HG03280 (cell line): ENCODE measurements at regions not wholly inside any gene's neighbourhood (a gene's known extent, or its start where the extent isn't known, plus 50 kb on each side); places are given as distances from the start of the nearest gene placed in this dataset.

Experiments
- ATAC-seq: cut with Tn5 transposase; IDR thresholded peaks from one replicate; pipeline ENCODE4 v1.9.1; 2021; ENCODE audit warnings: mild to moderate bottlenecking, moderate library complexity; ENCODE audit not compliant: unreplicated experiment

DNA sequence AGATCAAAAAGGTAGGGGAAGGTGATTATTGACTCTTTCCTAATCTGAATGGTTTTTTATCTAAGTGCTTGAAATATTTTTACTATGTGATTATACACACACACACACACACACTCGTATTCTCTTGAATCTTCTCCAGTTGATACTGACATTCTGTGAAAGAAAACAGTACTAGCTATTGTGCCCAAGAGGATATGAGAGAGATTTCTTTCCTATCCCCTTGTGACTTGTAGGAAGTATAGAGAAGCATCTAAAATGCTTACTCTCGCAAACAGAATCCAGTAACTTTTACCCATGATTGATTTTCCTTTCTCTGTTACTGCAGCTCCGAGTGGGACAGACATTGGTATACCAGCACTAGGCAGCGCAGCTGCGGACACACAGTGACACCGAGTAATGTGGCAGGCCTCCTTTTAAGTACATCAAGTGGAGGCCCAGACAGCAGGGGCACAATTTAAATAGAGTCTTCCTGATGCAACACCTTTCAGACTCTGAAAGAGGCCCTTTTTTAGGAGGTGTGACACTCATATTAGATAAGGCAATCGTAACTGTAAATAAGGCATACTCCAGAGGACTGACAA lies 421.0 kb upstream of the CNTN4 start:
- ATAC-seq: no peak

DNA sequence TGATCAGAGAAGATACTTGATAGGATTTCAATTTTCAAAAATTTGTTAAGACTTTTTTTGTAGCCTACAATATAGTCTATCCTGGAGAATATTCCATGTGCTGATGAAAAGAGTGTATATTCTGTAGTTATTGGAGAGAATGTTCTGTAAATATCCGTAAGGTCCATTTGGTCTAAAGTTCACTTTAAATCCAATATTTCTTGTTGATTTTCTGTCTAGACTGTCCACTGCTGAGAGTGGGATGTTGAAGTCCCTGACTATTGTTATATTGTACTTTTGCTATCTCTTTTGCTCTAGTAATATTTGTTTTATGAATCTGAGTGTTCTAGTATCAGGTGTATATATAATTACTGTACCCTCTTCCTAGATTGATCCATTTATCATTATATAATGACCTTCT lies 406.2 kb upstream of the CNTN4 start:
- ATAC-seq: no peak

DNA sequence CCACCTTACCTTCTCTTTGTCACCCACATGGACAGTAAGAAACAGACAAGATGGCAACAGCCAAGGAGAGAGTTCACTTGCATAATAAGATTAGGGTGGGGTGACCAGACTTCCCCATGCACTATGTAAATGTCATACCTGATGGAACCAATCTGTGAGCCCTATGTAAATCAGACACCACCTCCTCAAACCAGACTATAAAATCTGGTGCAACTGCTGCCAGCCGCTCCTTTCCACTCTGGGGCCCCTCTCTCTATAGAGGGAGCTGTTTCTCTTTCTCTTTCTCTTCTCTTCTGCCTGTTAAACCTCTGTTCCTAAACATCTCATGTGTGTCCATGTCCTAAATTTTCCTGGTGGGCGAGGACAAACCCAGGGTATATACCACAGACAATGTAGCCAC lies 405.5 kb upstream of the CNTN4 start:
- ATAC-seq: no peak

DNA sequence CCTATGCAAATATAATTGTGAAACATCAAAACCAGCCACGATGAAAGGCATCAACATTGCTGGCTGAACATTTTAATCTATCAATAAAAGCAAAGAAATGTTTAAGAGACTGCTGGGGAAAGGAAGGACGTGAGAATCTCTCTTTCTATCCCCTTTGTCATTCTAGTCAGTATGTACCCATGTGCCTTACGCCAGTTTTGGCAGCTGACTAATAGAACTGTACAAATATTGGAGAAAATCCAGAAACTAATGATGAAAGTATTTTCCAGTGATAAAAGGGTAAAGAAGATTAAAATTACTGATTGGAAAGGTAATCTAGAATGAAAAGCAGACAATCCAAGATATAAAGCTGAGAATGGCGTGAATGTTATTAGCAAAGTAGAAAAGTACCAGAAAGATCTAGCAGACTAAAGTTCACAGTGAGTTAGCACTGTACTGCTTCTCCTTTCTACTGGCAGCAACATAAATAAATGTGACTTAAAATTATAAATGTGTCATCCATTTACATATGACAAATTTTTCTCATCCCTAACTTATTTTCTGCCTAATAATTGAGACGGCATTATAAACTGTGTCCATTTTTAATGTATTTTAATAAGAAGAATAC lies 401.9 kb upstream of the CNTN4 start:
- ATAC-seq: no peak

DNA sequence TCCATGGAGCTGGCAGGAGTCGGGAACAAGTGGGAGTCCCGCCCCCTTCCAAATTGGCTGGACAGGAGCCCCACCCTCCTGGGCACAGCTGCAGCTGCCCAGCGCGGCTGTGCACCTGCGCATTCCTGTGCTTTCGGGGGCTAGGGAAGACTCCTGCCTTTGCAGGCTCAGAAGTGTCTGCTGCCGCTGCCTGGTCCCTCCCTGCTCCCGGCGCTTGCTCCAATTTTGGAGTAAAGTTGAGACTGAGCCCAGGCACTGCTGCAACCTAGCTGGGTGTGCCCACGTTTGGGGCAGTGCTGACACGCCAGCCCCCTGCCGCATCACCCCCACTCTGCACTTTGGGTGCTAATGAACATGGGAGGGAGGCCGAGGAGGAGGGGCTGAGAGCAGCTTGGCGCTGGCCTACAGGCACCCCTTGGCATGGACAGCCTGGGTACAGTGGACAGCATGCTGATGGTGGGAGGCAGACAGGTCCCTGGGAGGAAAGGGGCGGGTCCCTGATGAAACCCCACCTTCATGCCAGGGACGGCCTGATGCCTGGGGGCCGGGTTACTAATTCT lies 399.2 kb upstream of the CNTN4 start:
- ATAC-seq: no peak

DNA sequence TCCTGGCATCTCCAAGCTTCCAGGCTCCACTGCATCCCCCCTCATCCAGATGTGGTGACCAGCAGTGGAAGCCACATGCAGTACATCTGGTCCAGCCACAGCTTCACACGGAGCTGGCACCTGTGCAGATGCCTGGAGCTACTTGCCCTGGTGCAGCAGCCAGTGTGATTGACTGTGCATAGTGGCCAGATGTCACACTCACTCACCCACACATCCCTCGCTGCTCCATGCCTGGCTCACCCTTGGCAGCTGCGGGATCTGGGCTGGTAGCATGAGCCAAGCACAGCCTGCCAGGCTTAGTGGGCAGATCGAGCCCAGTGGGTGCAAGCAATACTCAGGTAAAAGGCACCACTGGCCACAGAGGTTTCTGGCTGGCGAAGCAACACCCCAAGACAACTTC lies 398.0 kb upstream of the CNTN4 start:
- no peak for ATAC-seq

DNA sequence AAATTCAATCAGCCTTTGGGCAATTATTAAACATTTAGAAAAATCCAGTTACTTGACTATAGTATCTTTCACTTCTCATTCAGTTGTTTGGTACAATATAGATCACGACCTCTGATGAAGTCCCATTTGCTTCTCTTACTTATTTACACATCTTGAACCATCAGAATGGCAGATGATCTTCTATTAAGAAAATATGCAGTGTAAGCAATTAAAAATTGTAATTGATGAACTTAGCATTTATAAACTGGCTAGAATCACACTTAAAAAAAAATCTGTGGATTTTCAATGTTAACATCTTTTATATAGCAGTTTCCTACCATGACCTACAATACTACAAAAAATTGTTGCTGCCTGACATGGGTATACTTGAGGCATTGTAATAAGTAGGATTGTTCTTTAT lies 395.5 kb upstream of the CNTN4 start:
- ATAC-seq: no peak

DNA sequence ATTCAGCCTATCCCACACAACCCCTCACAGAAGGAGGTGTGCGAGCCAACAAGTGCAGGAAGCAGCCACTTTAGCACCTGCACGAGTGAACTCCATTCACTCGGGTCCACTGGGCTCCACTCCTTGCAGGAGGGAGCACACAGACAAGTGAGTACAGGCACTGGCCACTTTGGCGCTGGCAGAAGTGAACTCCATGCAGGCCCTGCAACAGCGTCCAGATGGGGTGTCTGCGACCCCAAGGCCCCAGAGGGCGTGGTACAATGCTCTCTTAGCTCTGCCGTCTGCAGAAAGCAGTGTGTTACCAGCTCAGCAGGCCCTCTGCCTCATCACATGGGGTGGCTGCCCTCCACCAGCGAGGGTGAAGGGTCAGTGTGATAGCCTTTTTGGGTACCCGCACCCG lies 388.0 kb upstream of the CNTN4 start:
- no peak for ATAC-seq

DNA sequence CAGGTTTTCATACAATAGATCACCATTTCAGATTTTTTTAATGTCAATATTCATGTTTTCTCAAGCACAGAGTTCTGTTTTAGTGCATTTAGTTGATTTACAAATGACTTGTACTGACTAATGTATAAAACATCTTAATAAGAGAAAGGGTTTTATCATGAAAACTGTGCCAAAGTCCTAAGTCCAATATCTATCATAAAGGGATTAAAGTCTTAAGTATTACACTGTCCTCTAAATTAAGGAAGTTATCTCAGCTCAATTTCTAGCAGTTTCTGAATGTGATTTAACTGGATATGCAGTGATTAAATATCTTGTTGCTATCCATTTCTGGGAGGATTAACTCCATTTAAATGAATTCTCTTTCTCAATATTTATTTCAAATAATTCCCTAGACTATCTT lies 381.1 kb upstream of the CNTN4 start:
- ATAC-seq: no peak

DNA sequence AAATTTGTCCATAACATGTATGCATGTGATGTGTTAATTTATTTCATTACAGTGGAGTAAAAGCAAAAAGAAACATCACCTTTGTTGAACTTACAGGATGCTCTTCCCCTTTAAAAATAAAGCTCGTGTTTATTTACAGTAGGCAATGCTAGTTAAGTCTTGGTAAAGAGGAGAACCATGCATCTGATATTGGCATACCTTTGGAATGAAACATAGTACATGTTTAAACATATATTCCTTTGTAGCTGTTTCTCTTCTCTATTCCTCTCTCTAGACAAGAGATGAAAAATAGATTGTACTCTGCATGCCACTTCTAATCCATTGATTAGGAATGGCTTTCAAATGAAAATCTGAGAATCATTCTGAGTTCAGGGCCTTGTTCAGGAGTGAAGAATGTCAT lies 374.9 kb upstream of the CNTN4 start:
- no peak for ATAC-seq

DNA sequence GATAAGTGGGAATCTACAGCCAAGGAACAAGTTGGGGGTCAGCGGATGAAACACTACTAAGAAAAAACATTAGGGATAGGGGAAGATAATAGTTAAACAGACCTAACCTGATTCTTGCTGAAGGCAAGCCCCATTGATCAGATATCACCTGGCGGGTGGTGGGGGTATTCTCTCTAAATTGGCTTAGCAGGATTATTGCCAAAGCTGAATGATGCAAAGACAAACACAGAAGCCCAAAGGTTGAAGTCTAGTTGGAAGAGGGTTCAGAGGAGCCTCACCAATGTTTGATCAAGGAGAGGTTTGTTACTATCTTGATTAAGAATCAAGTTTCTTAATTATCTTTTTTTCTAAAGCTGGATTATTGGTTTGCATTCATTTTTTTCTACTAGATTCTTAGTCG lies 371.9 kb upstream of the CNTN4 start:
- no peak for ATAC-seq

DNA sequence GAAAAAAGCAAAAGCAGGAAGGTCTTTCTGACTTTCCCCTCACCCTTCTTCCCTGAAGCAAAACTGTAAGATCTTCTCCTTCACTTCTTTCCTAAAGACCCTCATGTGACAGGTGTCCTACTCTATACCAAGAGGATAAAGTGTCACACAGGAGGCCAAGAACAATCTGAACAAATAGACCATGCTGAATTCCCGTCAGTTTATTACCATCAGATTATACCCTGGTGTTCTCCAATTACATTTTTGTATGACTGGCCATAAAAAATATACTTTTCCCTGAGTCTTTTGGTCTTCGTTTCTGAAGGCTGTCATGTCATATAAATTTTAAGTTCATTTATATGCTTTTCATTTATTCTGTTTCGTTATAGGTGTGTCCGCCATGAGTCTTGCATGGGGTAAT lies 371.4 kb upstream of the CNTN4 start:
- ATAC-seq: no peak

DNA sequence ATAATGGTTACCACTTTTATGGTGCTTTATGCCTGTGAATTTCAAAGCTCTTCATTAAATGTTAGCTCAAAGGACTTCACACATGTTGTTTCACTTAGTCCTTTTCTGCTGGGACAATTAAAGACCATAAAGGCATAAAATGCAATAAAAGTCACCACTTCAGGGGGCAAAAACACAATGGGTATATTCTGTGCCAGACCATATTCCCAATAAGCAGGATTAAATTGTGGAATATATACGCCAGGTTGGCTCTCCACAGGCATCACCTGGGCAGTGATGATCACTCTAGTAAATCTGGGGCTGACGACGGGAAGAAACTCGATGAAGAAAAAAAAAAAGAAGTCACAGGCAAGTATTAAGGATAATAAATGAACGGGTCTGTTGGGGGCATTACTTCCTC lies 370.2 kb upstream of the CNTN4 start:
- no peak for ATAC-seq

DNA sequence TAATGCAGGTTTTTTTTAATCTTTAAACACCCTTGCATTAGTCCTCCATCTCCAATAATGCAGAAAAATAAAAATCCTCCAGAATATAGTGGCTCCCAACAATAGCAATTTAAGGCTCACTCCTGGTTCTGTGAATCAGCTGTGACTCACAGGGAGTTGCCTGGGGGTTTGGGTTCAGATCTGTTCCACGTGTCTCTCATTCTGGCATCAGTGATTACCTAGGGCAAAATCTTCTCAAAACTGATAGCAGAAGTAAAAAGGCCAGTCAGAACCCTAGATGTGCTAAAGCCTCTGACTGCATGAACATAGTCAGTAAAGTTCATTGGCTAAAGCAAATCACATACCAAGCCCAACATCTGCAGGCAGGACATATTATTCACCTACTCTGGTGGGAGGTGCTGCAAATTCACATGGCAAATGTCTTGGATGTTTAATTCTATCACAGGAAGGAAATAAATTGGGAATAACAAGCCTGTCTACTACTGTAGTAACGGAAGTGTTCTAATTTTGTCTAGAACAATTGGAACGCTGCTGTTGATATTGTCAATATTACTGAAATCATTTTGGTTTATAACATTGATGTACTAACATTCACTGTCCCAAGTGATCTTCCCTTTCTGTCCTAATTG lies 364.1 kb upstream of the CNTN4 start:
- ATAC-seq: no peak

DNA sequence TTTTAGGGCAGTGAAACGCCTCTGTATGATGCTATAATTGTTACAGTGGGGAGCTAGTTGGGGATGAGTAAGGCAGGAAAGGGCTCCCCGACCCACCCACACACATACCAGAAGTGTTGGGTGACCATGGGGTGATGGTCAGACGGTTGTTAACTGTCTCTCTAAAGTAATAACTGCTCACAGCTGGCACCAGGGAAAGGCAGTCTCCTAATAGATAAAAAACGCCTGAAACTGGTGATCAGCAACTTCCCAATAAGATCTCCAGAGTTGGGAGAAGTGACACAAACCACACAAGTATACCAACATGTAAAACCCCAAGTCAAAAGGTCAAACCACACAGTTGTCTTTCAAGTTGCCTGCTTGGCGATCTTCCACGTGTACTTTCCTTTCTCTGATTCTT lies 346.5 kb upstream of the CNTN4 start:
- ATAC-seq: no peak

DNA sequence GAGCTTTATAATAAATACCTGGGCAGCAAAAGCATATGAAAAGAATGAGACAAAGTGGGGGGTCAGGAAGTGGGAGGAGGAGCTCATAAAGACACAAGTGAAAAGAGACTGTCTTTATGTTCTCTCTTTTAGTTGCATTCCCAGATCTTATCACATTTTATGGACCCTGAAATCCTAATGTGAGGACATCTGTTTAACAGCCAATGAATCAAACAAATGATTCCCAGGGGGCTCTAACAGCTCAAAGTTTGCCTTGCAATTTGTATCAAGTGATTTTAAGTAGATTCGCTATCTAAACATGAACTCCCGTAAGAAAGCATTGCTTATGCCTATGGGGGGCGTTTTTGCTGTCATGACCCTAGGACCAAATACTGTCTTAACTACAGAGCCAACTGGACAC lies 332.3 kb upstream of the CNTN4 start:
- no peak for ATAC-seq

DNA sequence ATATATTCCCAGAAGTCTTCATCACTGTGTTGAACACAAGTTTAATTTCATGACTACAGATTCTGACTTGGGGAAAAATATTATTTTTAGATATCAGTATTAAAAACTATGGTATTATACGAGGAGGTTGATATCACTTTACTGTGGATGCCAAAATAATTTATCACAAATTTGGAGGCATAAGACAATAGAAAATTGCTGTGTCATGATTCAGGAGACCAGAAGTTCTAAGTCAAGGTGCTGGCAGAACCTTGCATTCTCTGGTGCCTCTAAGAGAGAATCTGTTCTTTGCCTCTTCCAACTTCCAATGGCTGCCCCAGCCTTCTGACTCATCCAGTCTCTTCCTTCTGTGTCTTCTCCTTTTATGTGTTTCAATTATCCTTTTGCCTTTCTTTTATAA lies 325.0 kb upstream of the CNTN4 start:
- no peak for ATAC-seq

DNA sequence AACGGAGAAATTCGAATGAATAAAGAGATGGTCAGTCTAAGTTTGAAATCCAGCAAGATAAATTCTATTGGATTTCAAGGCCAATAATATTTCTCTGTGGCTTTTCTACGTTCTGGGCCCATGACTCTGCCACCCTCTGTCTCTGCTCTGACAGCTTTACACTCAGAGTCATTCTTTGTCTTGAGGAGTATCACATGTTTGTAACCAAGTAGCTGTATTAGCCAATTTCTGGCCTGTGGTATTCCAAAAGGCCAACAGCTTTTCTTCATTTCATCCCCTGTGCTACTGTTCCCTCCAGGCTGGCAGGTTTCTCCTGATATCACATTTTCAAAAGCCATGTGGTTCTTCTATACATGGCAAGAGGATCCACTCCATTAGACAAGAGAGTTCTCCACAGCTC lies 324.1 kb upstream of the CNTN4 start:
- no peak for ATAC-seq

DNA sequence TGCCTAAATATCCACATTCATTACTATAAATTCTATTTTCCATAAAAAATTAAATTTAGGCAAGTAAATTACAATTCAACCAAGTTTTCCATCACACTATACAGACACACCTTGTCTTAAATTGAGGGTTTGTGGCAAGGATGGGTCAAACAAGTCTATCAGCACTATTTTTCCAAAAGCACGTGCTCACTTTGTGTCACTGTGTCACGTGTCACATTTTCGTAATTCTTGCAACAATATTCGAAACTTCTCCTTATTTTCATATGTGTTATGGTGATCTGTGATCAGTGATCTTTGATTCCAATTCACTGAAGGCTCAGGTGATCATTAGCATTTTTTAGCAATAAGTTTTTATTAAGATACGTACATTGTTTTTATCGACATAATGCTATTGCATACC lies 323.3 kb upstream of the CNTN4 start:
- no peak for ATAC-seq

DNA sequence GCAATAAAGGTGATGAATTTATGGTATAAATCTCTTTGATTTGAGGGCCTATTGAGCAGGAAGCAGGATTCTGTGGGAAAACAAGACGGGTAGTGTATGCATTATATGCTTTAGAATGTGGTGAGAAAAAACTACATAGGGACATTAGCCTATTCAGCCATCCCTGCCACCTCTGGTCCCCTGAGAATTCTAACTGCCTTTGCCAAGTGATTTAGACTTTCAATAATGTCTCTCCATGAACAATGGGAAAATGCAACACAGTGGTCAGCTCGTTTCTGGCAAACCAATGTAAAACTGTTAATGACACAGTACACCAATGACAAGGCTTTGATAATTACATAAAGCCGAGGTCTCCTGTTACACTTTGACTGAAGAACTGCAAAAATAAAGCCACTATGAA lies 314.7 kb upstream of the CNTN4 start:
- no peak for ATAC-seq

DNA sequence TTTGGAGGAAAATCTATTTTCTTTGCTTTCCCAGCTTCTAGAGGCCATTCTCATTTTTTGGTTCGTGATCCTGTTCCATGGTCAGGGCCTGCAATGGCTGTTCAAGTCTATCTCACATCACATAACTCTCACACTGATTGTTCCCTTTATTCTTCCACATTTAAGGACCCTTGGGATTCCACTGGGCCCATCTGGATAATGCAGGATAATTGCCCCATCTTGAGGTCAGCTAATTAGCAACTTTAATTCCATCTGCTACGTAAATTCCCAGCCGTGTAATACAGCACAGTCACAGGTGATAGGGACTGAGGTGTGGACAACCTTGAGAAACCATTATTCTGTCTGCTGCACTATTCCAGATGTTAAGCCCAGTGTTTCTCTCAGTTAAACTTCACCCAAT lies 311.6 kb upstream of the CNTN4 start:
- ATAC-seq: no peak

DNA sequence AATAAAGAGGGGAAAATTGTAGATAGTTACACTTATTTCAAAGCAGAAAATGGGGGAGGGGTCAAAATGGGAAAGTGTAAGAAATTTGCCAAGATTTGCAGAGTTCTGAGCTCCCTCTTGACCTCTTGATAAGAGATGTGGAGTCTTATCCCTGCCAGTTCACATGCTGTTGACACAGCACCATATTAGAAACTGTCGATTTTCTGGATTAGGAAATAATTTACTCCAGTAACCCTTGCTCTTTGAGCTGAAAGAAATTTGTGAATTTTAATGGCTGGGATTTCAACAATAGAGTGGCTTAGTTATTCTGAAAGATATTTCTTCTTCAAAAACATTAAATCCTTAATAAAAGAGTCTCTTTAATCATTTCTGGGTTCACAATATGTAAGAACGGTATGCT lies 306.2 kb upstream of the CNTN4 start:
- ATAC-seq: no peak
